NOMO-1 (cell line): ENCODE measurements at regions not wholly inside any gene's neighbourhood (a gene's known extent, or its start where the extent isn't known, plus 50 kb on each side); places are given as distances from the start of the nearest gene placed in this dataset.
A peak's percentile ranks its signal among the peaks of the same experiment; 100 is the strongest.

ENCODE experiments used
- DNase-seq, 2 experiments: peaks; one replicate each; lab custom pipeline; 2025; ENCODE audit not compliant: unreplicated experiment in 2 of 2; lab: John Stamatoyannopoulos, UW

GRCh38 chr17:72487731-72488494, 367.1 kb downstream of the SOX9 start:
- no peak for DNase-seq

- DNase-seq, result no peak
These were observed 367.9 kb downstream of the SOX9 start for GRCh38 chr17:72488555-72489271.

GRCh38 chr17:72489272-72489641, 368.4 kb downstream of the SOX9 start:
- DNase-seq, result no peak

DNA sequence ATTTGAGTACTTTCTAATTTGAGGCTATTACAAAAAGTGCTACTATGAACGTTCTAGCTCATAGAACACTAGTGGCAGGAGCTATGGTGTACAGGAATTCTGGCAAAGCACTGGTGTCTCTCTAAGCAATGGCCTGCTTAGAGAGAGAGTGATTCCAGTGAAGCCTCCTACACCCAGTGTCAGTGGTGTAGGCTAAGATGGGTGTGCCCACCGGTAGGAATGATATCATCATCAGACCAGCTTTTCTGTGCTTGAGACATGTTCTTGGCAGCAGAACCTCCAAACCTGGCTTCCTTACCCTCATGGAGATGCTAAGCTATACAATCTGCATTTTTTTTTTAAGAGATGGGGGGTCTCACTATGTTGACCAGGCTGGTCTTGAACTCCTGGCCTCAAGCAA, 370.3 kb downstream of the SOX9 start:
- DNase-seq, result no peak

DNA sequence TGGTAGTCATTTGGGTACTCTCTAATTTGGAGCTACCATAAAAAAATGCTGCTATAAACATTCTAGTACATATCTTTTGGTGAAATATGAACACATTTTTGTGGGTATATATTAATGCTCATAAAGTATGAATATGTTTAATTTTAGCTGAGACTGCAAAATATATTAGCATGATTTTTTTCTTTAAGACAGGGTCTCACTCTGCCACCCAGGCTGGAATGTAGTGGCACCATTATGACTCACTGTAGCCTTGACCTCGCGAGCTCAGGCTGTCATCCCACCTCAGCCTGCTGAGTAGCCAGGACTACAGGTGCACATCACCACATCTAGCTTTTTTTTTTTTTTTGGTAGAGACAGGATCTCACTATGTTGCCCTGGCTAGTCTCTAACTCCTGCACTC, 371.7 kb downstream of the SOX9 start:
- DNase-seq, result no peak

DNA sequence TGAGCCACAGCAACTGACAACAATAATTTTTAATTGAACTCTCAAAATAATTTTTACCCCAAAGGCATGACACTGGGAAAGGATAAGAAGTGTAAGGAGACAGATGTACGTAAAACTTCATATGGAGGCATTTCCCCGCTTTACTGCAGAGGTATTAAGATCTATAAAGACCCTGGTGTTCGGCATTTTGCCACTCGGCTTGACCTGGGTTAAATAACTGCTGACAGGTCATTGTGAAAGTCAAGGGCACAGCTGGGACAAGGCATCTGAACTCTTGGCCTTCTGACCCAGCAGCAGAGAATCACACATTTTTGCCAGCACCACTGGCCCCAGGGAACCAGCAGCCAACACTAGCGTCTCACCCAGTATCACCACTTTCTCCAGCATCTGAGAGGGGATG, 372.1 kb downstream of the SOX9 start:
- DNase-seq, result no peak

DNA sequence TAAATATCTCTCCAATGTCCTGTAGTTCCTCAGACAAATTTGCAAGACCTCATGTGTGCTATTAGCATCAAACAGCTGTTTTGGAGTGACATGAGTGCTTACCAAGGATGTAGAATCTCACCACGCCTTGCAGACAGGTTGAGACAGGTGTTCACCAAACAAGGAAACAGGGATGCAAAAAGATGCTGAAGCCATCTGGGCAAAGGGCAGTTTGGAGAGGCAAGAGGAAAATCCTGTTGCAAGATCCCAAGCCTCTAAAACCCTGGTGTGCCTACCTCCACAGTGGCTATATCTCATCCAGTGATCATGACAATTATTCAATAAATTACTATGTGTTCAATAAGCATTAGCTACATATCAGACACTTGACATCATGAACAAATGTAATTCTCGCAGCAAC, 373.7 kb downstream of the SOX9 start:
- no peak for DNase-seq

GRCh38 chr17:72496461-72496860, 375.6 kb downstream of the SOX9 start:
- no peak for DNase-seq

DNA sequence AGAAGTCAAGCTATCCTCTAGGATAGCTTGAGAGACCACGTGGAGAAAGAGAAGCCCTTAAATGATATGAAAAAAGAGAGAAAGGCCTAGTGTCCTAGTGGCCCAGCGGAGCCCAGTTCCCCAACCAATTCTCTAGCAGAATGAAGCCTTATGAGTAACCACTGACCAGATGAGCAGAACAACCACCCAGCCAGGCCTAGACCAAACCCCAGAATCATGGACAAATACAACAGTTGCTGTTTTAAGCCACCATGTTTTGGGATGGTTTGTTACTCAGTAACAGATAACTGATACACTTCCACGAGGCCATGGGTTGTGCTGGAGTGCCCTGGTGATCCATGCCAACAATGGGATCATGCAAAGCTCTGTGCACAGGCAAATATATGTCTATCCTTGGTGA, 377.1 kb downstream of the SOX9 start:
- DNase-seq, result no peak

DNA sequence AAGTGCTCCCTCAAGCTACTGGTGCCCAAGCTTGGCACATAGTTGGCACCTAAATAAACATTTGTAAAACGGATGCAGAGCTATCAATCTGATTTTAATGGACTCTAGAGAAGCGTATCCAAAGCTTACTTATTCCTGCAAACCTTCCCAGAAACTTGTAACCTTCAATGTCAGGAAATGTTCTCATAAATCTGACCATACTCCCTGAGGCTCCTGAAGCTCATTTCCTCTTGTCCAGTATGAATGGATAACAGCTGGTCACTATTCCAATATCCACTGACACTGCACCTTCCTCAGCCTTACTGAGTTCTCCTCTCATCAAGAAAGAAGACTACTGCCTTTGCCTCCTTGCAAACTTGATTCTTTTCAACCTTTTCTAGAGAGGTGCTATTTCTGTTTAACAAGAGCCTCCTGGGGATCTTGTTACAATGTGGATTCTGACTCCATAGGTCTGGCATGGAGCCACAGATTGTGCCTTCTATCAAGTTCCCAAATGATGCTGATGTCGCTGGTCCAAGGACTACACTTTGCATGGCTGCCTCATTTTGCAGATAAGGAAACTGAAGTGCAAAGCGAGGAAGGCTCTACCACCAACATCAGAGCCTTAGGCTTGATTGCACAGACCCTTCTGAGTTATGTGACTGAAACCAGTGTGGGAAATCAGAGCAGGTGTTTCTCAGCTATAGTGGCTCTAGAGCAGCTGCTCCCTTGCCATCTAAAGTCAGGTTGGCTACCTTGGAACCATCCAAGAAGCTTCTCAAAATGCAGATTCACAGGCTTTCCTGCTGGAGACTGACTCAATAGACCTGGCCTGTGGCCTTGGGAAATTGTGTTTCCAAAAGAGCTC, 377.8 kb downstream of the SOX9 start:
- no peak for DNase-seq

- no peak for DNase-seq
These were observed 380.9 kb downstream of the SOX9 start for GRCh38 chr17:72501404-72502370.

GRCh38 chr17:72502371-72503341, 381.8 kb downstream of the SOX9 start:
- DNase-seq, result no peak

- DNase-seq, result no peak
These were observed 382.7 kb downstream of the SOX9 start for GRCh38 chr17:72503556-72503955.

DNA sequence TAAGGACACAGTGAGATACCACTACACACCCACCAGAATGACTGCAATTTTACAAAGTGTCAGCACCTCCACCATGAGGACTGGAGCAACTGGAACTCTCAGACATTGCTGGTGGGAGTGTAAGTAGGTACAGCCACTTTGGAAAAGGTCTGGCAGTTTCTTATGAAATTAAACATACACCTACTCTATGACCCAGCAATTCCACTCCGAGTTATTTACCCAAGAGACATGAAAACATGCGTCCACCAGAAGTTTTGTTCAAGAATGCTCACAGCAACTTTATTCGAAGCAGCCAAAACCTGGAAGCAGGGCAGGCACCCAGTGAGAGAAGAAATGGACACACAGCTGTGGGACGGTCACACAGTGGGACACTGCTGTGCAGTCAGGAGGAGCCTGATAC, 384.0 kb downstream of the SOX9 start:
- no peak for DNase-seq

DNA sequence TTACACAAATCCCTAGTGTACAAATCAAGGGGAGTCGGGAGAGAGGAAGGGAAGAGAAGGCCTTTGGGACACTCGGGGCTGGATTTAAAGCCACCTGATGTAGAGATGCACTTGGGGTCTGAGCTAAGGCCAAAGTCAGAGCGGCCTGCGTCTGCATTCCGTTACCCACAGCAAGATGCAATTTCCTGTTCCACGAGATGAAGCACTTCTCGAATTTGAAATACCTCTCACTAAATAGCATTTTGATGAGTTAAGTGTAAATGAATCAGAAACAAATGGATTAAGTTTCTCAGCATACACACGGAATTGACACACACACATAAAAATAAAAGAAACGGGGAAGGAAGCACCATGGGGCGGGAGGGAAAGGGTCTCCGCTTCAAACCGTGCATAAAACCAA, 386.0 kb downstream of the SOX9 start:
- DNase-seq, result no peak

DNA sequence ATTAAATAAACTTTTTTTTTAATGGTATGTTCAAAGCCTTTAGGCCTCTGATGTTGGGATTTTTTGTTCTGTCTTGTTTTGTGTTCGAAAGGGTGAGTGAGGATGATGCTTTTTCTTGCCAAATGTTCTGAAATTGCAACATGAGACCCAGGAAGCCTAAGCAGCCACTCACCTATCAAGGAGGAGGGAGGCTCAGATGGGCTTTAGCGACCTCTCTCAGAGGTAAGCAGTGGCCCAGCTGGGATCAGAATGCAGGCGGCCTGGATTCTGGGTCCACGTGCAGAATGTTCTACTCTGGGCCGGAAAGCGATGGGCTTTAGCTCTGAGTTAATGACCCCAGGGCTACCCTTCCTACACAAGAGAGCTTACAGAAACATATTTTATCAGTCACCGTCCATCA, 386.6 kb downstream of the SOX9 start:
- DNase-seq, result no peak

DNA sequence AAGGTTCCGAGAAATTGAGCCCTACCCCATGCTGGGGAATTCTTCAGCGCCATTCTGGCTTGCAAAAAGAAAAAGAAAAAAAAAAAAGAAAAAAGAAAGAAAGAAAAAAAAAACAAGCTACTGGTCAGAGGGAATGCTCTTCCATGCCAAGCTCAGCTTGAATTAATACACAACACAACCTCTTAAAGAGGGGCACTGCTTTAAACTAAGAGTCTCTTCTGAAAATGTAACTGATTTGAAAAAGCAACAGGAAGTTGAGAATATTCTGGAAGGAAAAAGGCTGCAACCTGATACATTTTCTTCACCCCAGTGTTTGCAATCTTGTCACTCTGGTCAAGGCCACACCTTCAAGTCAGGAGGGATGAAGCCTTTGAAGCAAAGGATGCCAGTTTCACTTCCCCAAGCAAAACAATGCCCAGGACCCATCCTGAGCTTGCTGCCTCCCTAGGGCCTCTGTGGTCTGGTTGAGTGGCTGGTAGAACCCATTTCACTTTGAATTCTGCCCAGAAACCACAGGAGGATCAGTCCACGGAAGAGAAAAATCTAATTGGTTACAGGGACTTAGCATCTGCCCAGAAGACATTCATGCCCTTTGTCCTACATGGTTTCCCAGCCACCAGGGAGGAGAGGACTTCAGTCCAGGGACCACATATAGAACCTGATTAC, 389.7 kb downstream of the SOX9 start:
- peak; percentile 5 to 40 for DNase-seq

GRCh38 chr17:72511242-72511641, 390.4 kb downstream of the SOX9 start:
- no peak for DNase-seq

GRCh38 chr17:72511874-72512273, 391.1 kb downstream of the SOX9 start:
- no peak for DNase-seq
